Body of pancreas (tissue), 4 donors: ENCODE measurements at regions not wholly inside any gene's neighbourhood (a gene's known extent, or its start where the extent isn't known, plus 50 kb on each side); places are given as distances from the start of the nearest gene placed in this dataset.

Source experiments
- POLR2A ChIP-seq, 3 donors: fragments of 450-650 bp; IDR thresholded peaks; one replicate each; pipeline ENCODE4 v1.6.1; 2016; ENCODE audit warnings: antibody characterized with exemption in 3 of 3, mild to moderate bottlenecking in 2 of 3
- TF ChIP-seq, protein P1 (sequence below), 7 experiments: fragments of 450-650 bp in 4 of 7; fragments of 200-600 bp in 3 of 7; sonication (generic) in 3 of 7; IDR thresholded peaks; one replicate each; pipeline ENCODE4 v1.5.1; 2016 to 2019; ENCODE audit warnings: antibody characterized with exemption in 7 of 7

DNA sequence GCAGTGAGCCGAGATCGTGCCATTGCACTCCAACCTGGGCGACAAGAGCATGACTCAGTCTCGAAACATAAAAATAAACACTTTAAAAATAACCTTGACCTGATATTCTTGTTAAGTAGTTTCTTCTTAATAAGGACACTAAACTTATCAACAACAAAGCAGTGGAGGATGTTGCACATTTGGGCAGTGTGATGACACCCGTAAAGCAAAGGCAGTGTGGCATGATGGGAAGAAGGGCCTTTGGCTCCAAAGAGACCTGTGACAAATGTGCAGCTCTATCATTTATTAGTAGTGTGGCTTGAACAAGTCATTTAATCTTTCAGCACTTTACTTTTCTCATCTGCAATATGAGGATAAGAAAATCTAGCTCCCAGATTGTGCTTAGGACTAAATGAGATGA, 348.0 kb upstream of the PLD5 start:
- TF ChIP-seq, protein P1, sequence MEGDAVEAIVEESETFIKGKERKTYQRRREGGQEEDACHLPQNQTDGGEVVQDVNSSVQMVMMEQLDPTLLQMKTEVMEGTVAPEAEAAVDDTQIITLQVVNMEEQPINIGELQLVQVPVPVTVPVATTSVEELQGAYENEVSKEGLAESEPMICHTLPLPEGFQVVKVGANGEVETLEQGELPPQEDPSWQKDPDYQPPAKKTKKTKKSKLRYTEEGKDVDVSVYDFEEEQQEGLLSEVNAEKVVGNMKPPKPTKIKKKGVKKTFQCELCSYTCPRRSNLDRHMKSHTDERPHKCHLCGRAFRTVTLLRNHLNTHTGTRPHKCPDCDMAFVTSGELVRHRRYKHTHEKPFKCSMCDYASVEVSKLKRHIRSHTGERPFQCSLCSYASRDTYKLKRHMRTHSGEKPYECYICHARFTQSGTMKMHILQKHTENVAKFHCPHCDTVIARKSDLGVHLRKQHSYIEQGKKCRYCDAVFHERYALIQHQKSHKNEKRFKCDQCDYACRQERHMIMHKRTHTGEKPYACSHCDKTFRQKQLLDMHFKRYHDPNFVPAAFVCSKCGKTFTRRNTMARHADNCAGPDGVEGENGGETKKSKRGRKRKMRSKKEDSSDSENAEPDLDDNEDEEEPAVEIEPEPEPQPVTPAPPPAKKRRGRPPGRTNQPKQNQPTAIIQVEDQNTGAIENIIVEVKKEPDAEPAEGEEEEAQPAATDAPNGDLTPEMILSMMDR (IDR thresholded peaks at IDR 0.05): no peak
- TF ChIP-seq POLR2A (IDR thresholded peaks at IDR 0.05): no peak
